Left kidney (tissue), 1 donor: ENCODE measurements at regions not wholly inside any gene's neighbourhood (a gene's known extent, or its start where the extent isn't known, plus 50 kb on each side); places are given as distances from the start of the nearest gene placed in this dataset.
"Not testable (repeated sequence)": the region's sequence is repeated elsewhere in the genome, so short reads cannot be mapped to it uniquely, and the experiment has no call there.

Source experiments
- DNase-seq: peaks from one replicate; pipeline ENCODE4 v3.0.0-alpha.2; 2013

- no peak for DNase-seq
These were observed 72.1 kb upstream of the GRB10 start for GRCh38 chr7:50854831-50855230.

- no peak for DNase-seq
These were observed 71.6 kb upstream of the GRB10 start for GRCh38 chr7:50854247-50854646.

- DNase-seq: no peak
These were observed 70.6 kb upstream of the GRB10 start for GRCh38 chr7:50853311-50853710.

GRCh38 chr7:50852901-50853300 lies 70.2 kb upstream of the GRB10 start:
- no peak for DNase-seq

GRCh38 chr7:50851891-50852290 lies 69.2 kb upstream of the GRB10 start:
- no peak for DNase-seq

GRCh38 chr7:50851451-50851850 lies 68.8 kb upstream of the GRB10 start:
- no peak for DNase-seq

- no peak for DNase-seq
These were observed 67.3 kb upstream of the GRB10 start for GRCh38 chr7:50849991-50850390.

- no peak for DNase-seq
These were observed 65.5 kb upstream of the GRB10 start for GRCh38 chr7:50848203-50848602.

- not testable (repeated sequence) for DNase-seq
These were observed 62.2 kb upstream of the GRB10 start for GRCh38 chr7:50844861-50845260.

- no peak for DNase-seq
These were observed 59.3 kb upstream of the GRB10 start for GRCh38 chr7:50842041-50842440.

GRCh38 chr7:50838675-50839377 lies 56.1 kb upstream of the GRB10 start:
- no peak for DNase-seq

GRCh38 chr7:50837965-50838364 lies 55.3 kb upstream of the GRB10 start:
- no peak for DNase-seq

GRCh38 chr7:50836646-50837045 lies 54.0 kb upstream of the GRB10 start:
- DNase-seq: no peak

GRCh38 chr7:50835156-50835555 lies 52.5 kb upstream of the GRB10 start:
- no peak for DNase-seq

- no peak for DNase-seq
These were observed 52.0 kb upstream of the GRB10 start for GRCh38 chr7:50834679-50835078.

GRCh38 chr7:50834031-50834535 lies 51.4 kb upstream of the GRB10 start:
- DNase-seq: no peak

- DNase-seq: no peak
These were observed 50.0 kb upstream of the GRB10 start for GRCh38 chr7:50832744-50833143.
